ENCODE measurements at regions not wholly inside any gene's neighbourhood (a gene's known extent, or its start where the extent isn't known, plus 50 kb on each side); places are given as distances from the start of the nearest gene placed in this dataset.

DNA sequence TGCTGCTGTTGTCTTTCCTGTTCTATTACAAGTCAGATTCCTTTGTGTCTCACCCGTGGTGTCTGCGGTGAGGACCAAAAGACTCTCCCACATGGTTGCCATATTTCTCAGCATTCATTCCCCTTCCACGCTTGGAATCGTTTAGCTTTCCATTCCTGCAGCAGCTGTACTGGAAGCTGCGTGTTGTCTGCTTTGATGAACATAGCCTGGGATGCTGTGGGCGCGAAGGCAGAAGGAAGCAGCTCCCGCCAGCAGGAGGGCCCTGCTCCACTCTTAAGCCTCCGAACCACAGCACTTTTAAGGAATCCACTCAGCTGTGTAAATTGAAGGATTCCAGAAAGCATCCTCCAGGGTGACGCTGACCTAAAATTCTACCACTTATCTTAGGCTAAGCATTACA, 303.6 kb upstream of the PITRM1 start:
- TF ChIP-seq, protein P1, sequence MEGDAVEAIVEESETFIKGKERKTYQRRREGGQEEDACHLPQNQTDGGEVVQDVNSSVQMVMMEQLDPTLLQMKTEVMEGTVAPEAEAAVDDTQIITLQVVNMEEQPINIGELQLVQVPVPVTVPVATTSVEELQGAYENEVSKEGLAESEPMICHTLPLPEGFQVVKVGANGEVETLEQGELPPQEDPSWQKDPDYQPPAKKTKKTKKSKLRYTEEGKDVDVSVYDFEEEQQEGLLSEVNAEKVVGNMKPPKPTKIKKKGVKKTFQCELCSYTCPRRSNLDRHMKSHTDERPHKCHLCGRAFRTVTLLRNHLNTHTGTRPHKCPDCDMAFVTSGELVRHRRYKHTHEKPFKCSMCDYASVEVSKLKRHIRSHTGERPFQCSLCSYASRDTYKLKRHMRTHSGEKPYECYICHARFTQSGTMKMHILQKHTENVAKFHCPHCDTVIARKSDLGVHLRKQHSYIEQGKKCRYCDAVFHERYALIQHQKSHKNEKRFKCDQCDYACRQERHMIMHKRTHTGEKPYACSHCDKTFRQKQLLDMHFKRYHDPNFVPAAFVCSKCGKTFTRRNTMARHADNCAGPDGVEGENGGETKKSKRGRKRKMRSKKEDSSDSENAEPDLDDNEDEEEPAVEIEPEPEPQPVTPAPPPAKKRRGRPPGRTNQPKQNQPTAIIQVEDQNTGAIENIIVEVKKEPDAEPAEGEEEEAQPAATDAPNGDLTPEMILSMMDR (IDR thresholded peaks at IDR 0.05; ENCODE audit: control insufficient read depth, insufficient read depth, low read depth, low read length, missing control alignments): peak; percentile 26
- no peak overlapping the region for H3K4me3 ChIP-seq (ENCODE audit: control insufficient read depth, low read depth, low read length)
- no peak for DNase-seq (ENCODE audit: low read depth)

DNA sequence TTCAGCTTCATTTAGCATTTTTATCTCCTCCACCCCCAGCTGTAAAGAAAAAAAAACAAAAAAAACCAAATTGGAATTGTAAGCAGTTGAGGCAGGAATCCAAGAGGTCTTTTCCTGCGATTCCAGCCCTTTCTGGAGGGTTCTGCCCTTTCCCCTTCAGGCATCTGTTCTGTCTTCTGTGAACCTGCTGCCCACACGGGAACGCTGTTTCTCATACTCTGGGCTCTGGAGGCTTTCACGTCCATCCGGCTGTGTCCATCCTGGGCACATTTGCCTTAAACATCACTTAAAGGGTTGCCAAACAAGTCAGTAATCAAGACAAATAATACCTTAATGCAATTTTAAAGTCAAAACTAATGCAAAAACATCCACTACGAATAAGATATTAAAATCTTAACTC, 302.8 kb upstream of the PITRM1 start:
- TF ChIP-seq, protein P1 (IDR thresholded peaks at IDR 0.05; ENCODE audit: control insufficient read depth, insufficient read depth, low read depth, low read length, missing control alignments): no peak
- no peak overlapping the region for H3K4me3 ChIP-seq (ENCODE audit: control insufficient read depth, low read depth, low read length)
- no peak for DNase-seq (ENCODE audit: low read depth)

DNA sequence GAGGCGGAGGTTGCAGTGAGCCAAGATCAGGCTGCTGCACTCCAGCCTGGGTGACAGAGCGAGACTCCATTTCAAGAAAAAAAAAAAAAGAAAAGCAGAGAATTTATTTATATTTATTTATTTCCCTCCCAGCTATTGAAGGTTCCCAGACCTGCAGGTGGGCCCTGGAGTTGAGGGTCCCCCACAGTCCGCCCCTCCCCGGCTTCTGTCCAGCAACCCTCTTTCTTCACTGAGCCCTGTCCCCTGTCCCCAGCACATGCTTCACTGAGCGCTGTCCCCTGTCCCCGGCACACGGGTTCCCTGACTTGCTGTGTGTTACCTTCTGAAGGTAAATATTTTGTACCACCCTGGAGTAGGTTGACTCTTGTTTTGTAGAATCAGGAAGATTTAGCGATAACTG, 301.7 kb upstream of the PITRM1 start:
- no peak for DNase-seq (ENCODE audit: low read depth)
- TF ChIP-seq, protein P1 (IDR thresholded peaks at IDR 0.05; ENCODE audit: control insufficient read depth, insufficient read depth, low read depth, low read length, missing control alignments): no peak
- no peak overlapping the region for H3K4me3 ChIP-seq (ENCODE audit: control insufficient read depth, low read depth, low read length)

DNA sequence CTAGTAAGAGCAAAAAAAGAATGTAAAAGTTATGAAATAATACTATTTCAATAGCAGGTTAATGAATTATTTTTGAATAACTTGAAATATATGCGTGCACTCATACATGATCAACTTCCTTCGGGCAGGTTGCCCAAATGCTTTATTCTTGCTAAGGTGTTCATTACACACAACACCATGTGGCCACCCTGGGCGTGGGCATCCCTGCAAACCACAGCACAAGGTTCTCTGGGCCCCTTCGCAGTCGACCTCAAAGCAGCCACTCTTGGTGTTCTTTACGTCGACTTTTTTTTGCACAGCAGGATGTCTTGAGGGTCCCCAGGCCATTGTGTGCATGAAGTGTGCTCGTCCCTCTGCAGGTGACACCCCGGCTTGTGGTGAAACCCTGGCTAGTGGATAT, 300.7 kb upstream of the PITRM1 start:
- TF ChIP-seq, protein P1 (IDR thresholded peaks at IDR 0.05; ENCODE audit: control insufficient read depth, insufficient read depth, low read depth, low read length, missing control alignments): no peak
- H3K4me3 ChIP-seq (ENCODE audit: control insufficient read depth, low read depth, low read length): no peak overlapping the region
- DNase-seq (ENCODE audit: low read depth): no peak

- TF ChIP-seq, protein P1 (IDR thresholded peaks at IDR 0.05; ENCODE audit: control insufficient read depth, insufficient read depth, low read depth, low read length, missing control alignments): no peak
- no peak overlapping the region; the same call in 1 of the 2 replicates for H3K4me3 ChIP-seq (ENCODE audit: control insufficient read depth, low read depth, low read length)
- no peak for DNase-seq (ENCODE audit: low read depth)
These were observed 299.9 kb upstream of the PITRM1 start for GRCh38 chr10:3472287-3473051.

DNA sequence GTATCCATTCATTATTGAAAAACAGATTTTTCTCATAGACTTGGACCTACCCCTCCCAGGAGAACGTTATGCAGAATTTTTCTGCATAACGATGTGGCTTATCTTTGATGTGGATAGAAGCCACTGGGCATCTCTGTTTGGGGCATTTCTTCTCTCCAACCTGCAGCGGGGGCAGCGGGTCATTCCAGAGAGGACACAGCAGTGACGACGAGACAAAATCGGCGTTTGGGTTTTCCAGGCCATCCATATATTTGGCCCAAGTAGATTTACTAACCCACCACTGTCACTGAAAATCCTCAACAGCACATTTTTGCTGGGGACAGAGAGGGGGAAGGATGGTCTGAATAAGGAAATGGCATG, 299.3 kb upstream of the PITRM1 start:
- H3K4me3 ChIP-seq (ENCODE audit: control insufficient read depth, low read depth, low read length): no peak overlapping the region
- DNase-seq (ENCODE audit: low read depth): no peak
- TF ChIP-seq, protein P1 (IDR thresholded peaks at IDR 0.05; ENCODE audit: control insufficient read depth, insufficient read depth, low read depth, low read length, missing control alignments): no peak
